H1 (cell line): ENCODE measurements at regions not wholly inside any gene's neighbourhood (a gene's known extent, or its start where the extent isn't known, plus 50 kb on each side); places are given as distances from the start of the nearest gene placed in this dataset.
"Not testable (repeated sequence)": the region's sequence is repeated elsewhere in the genome, so short reads cannot be mapped to it uniquely, and the experiment has no call there.

Experiments
- CTCF ChIA-PET: fragments of 300-600 bp; sonication (Branson Sonifier 250); formaldehyde crosslinking; loops from one replicate; lab custom pipeline; 2021; ENCODE audit not compliant: partially characterized antibody; lab: Charles Lee
- POLR2A ChIA-PET: fragments of 300-600 bp; sonication (Branson Sonifier 250); formaldehyde crosslinking; loops from one replicate; lab custom pipeline; 2021; ENCODE audit warnings: inconsistent platforms; ENCODE audit not compliant: partially characterized antibody; lab: Charles Lee
- DNase-seq, 2 experiments: peaks; one replicate each; pipeline versions ENCODE4 v3.0.0 to v3.0.0-alpha.2; 2010 to 2022; ENCODE audit warnings: low spot score in 2 of 2, low read depth in 1 of 2, mixed read lengths in 1 of 2
- FAIRE-seq: peaks from 2 replicates; lab custom pipeline; 2011; peaks lifted over from hg19 to GRCh38; lab: Jason Lieb, UNC
- H2AFZ ChIP-seq: 2 replicates; pipeline ENCODE4 v1.8.1; 2012; ENCODE audit warnings: low read length, inconsistent platforms
- H2AK5ac ChIP-seq: 2 replicates; pipeline ENCODE4 v1.6.1; 2013; ENCODE audit warnings: low read depth, low read length
- H2BK120ac ChIP-seq: replicated peaks from 2 replicates; pipeline ENCODE3; 2013; ENCODE audit warnings: low read depth, low read length, inconsistent platforms
- H2BK12ac ChIP-seq: 2 replicates; pipeline ENCODE4 v1.6.1; 2013; ENCODE audit warnings: low read depth, low read length
- H2BK15ac ChIP-seq: 2 replicates; pipeline ENCODE4 v1.6.1; 2013; ENCODE audit warnings: low read length
- H2BK20ac ChIP-seq: 2 replicates; pipeline ENCODE4 v1.6.1; 2013; ENCODE audit warnings: low read length
- H2BK5ac ChIP-seq: 2 replicates; pipeline ENCODE4 v1.6.1; 2013; ENCODE audit warnings: low read depth, low read length
- H3K14ac ChIP-seq: 2 replicates; pipeline ENCODE4 v1.6.1; 2013; ENCODE audit warnings: inconsistent platforms; ENCODE audit not compliant: insufficient read length
- H3K18ac ChIP-seq: 2 replicates; pipeline ENCODE4 v1.6.1; 2013; ENCODE audit warnings: low read length; ENCODE audit errors: extremely low read depth
- H3K23ac ChIP-seq: 2 replicates; pipeline ENCODE4 v1.6.1; 2013; ENCODE audit warnings: inconsistent platforms; ENCODE audit not compliant: insufficient read length
- H3K23me2 ChIP-seq: 2 replicates; pipeline ENCODE4 v1.6.1; 2013; ENCODE audit warnings: low read depth, low read length
- H3K27ac ChIP-seq: 2 replicates; pipeline ENCODE4 v1.6.1; 2011; ENCODE audit warnings: low read depth, low read length, inconsistent platforms
- H3K27me3 ChIP-seq, 4 experiments: replicated peaks in 1 of 4; 1 replicate in 1 of 4; 2 replicates in 3 of 4; pipeline versions ENCODE4 v1.6.1 to v1.8.1; 2011 to 2013; ENCODE audit warnings: low read length in 3 of 4, mild to moderate bottlenecking in 3 of 4, inconsistent platforms in 2 of 4, mixed read lengths in 2 of 4, moderate library complexity in 1 of 4; ENCODE audit not compliant: control insufficient read depth in 3 of 4, insufficient read depth in 3 of 4; ENCODE audit errors: extremely low read depth in 1 of 4
- H3K36me3 ChIP-seq, 4 experiments: 2 replicates each; pipeline versions ENCODE4 v1.6.1 to v1.8.1; 2011 to 2013; ENCODE audit warnings: mild to moderate bottlenecking in 4 of 4, low read length in 3 of 4, moderate library complexity in 2 of 4, control low read depth in 1 of 4, inconsistent platforms in 1 of 4; ENCODE audit not compliant: insufficient read depth in 4 of 4, control insufficient read depth in 2 of 4
- H3K4ac ChIP-seq: replicated peaks from 2 replicates; pipeline ENCODE3; 2013; ENCODE audit warnings: low read length, low read depth, mixed read lengths, inconsistent platforms; ENCODE audit not compliant: insufficient read length
- H3K4me1 ChIP-seq, 4 experiments: replicated peaks in 1 of 4; 1 replicate in 1 of 4; 2 replicates in 3 of 4; pipeline versions ENCODE4 v1.6.1 to v1.8.1; 2011 to 2013; ENCODE audit warnings: low read length in 3 of 4, inconsistent platforms in 2 of 4, mixed read lengths in 1 of 4; ENCODE audit not compliant: insufficient read depth in 4 of 4, control insufficient read depth in 3 of 4
- H3K4me2 ChIP-seq, 2 experiments: 2 replicates each; pipeline versions ENCODE4 v1.6.1 to v1.8.1; 2011 to 2013; ENCODE audit warnings: low read depth in 2 of 2, low read length in 2 of 2, control low read depth in 1 of 2, inconsistent platforms in 1 of 2, mild to moderate bottlenecking in 1 of 2; ENCODE audit not compliant: insufficient read depth in 1 of 2
- H3K4me3 ChIP-seq, 4 experiments: fragments of 200-600, 300-600 bp in 1 of 4; sonication (generic), shearing (Covaris generic), sonication (Bioruptor Twin) in 1 of 4; 2 replicates each; pipeline versions ENCODE4 v1.5.1 to v1.8.1; 2011 to 2016; ENCODE audit warnings: low read length in 4 of 4, low read depth in 3 of 4, control low read depth in 2 of 4, inconsistent platforms in 2 of 4, mild to moderate bottlenecking in 2 of 4, mixed read lengths in 1 of 4, moderate library complexity in 1 of 4; ENCODE audit not compliant: insufficient read depth in 2 of 4; ENCODE audit errors: extremely low read depth in 1 of 4
- H3K56ac ChIP-seq: replicated peaks from 2 replicates; pipeline ENCODE3; 2013; ENCODE audit warnings: low read depth, mild to moderate bottlenecking, mixed read lengths, low read length, inconsistent platforms; ENCODE audit not compliant: insufficient read length
- H3K79me1 ChIP-seq: 2 replicates; pipeline ENCODE4 v1.6.1; 2013; ENCODE audit warnings: low read depth, low read length, control low read depth
- H3K79me2 ChIP-seq, 2 experiments: 2 replicates each; pipeline versions ENCODE4 v1.6.1 to v1.8.1; 2012 to 2013; ENCODE audit warnings: low read length in 2 of 2, mild to moderate bottlenecking in 2 of 2, inconsistent platforms in 1 of 2; ENCODE audit not compliant: insufficient read depth in 2 of 2, control insufficient read depth in 1 of 2
- H3K9ac ChIP-seq, 4 experiments: replicated peaks in 1 of 4; 1 replicate in 1 of 4; 2 replicates in 3 of 4; pipeline versions ENCODE4 v1.6.1 to v1.8.1; 2011 to 2013; ENCODE audit warnings: low read depth in 3 of 4, low read length in 3 of 4, control low read depth in 2 of 4, mild to moderate bottlenecking in 2 of 4, moderate library complexity in 2 of 4, inconsistent platforms in 1 of 4; ENCODE audit errors: extremely low read depth in 1 of 4
- H3K9me3 ChIP-seq, 2 experiments: 2 replicates each; pipeline versions ENCODE4 v1.6.1 to v1.8.1; 2012 to 2013; ENCODE audit warnings: mild to moderate bottlenecking in 2 of 2, moderate library complexity in 2 of 2, control low read depth in 1 of 2, inconsistent platforms in 1 of 2, low read depth in 1 of 2, low read length in 1 of 2, mixed read lengths in 1 of 2; ENCODE audit not compliant: insufficient read depth in 2 of 2
- H4K20me1 ChIP-seq, 2 experiments: replicated peaks in 1 of 2; 2 replicates each; pipeline versions ENCODE3 to v1.8.1; 2011 to 2013; ENCODE audit warnings: inconsistent platforms in 2 of 2, low read length in 2 of 2, mild to moderate bottlenecking in 1 of 2; ENCODE audit not compliant: insufficient read depth in 2 of 2, control insufficient read depth in 1 of 2
- H4K5ac ChIP-seq: 2 replicates; pipeline ENCODE4 v1.6.1; 2013; ENCODE audit warnings: low read length, low read depth, mixed read lengths, inconsistent platforms; ENCODE audit not compliant: insufficient read length
- H4K8ac ChIP-seq: 2 replicates; pipeline ENCODE4 v1.8.0; 2013; ENCODE audit warnings: mild to moderate bottlenecking, moderate library complexity, low read length, inconsistent platforms; ENCODE audit not compliant: insufficient read depth; ENCODE audit errors: extremely low read depth
- H4K91ac ChIP-seq: replicated peaks from 2 replicates; pipeline ENCODE3; 2013; ENCODE audit warnings: low read length, mixed read lengths, inconsistent platforms; ENCODE audit not compliant: insufficient read length
- WGBS, 2 experiments: shearing (Covaris generic) in 1 of 2; methylation state at CpG; one replicate each; pipeline versions ENCODE4 v1.1.6 to v1.1.7; 2013 to 2015; ENCODE audit warnings: low lambda C conversion rate in 2 of 2, mixed read lengths in 2 of 2, inconsistent platforms in 1 of 2, low coverage in 1 of 2, missing lambda C conversion rate in 1 of 2; ENCODE audit not compliant: insufficient replicate concordance in 2 of 2, insufficient coverage in 1 of 2, insufficient read length in 1 of 2; ENCODE audit errors: extremely low coverage in 1 of 2, missing lambda C conversion rate in 1 of 2; 5-methylcytosine and 5-hydroxymethylcytosine counted together

GRCh38 chr21:8255094-8255493 is 2266.3 kb upstream of the TPTE start:
- H3K79me2 ChIP-seq, H3K27me3 ChIP-seq, H3K79me1 ChIP-seq, H2AFZ ChIP-seq, H3K4ac ChIP-seq, H3K9me3 ChIP-seq, H3K9ac ChIP-seq, H3K23ac ChIP-seq, H3K23me2 ChIP-seq, H2BK20ac ChIP-seq, H2BK120ac ChIP-seq, H3K4me1 ChIP-seq, H3K4me3 ChIP-seq, FAIRE-seq, H4K5ac ChIP-seq, H2AK5ac ChIP-seq, H4K91ac ChIP-seq, H2BK5ac ChIP-seq, H3K14ac ChIP-seq, POLR2A ChIA-PET, H3K56ac ChIP-seq, CTCF ChIA-PET, H4K20me1 ChIP-seq, H3K4me2 ChIP-seq, H4K8ac ChIP-seq, H2BK12ac ChIP-seq, H2BK15ac ChIP-seq, H3K27ac ChIP-seq, H3K36me3 ChIP-seq, H3K18ac ChIP-seq: not testable (repeated sequence)
- peak in 1 of 2 experiments; percentile 43 for DNase-seq
- WGBS, 2 experiments, result no CpG with 5 or more reads among the region's 30 CpGs

- H2BK120ac ChIP-seq, H3K4me2 ChIP-seq, H3K23me2 ChIP-seq, FAIRE-seq, H3K9me3 ChIP-seq, H3K14ac ChIP-seq, H3K27ac ChIP-seq, H2AK5ac ChIP-seq, H2BK15ac ChIP-seq, H4K91ac ChIP-seq, H3K4me3 ChIP-seq, H3K36me3 ChIP-seq, POLR2A ChIA-PET, H3K79me2 ChIP-seq, H3K23ac ChIP-seq, H2AFZ ChIP-seq, H3K27me3 ChIP-seq, H2BK5ac ChIP-seq, CTCF ChIA-PET, H3K9ac ChIP-seq, H3K4me1 ChIP-seq, H3K56ac ChIP-seq, H3K18ac ChIP-seq, H3K4ac ChIP-seq, H4K8ac ChIP-seq, H2BK12ac ChIP-seq, H2BK20ac ChIP-seq, H3K79me1 ChIP-seq, H4K5ac ChIP-seq, H4K20me1 ChIP-seq: not testable (repeated sequence)
- WGBS, 2 experiments, result no CpG with 5 or more reads among the region's 143 CpGs
- peak in 1 of 2 experiments; percentile 63 for DNase-seq
Observed at GRCh38 chr21:8257083-8257799, 2264.1 kb upstream of the TPTE start.
